B cell (primary cell): ENCODE measurements at regions not wholly inside any gene's neighbourhood (a gene's known extent, or its start where the extent isn't known, plus 50 kb on each side); places are given as distances from the start of the nearest gene placed in this dataset.

Experiments used
- EZH2 ChIP-seq: IDR thresholded peaks from 2 replicates; pipeline ENCODE4 v1.6.1; 2012; ENCODE audit warnings: borderline replicate concordance, low read depth, mild to moderate bottlenecking, moderate library complexity, low read length; ENCODE audit not compliant: insufficient read depth, poor library complexity, severe bottlenecking
- TF ChIP-seq, protein P1 (sequence below): fragments of 200-600 bp; IDR thresholded peaks from one replicate; pipeline ENCODE4 v1.8.0; 2022; ENCODE audit warnings: antibody characterized with exemption, mild to moderate bottlenecking

DNA sequence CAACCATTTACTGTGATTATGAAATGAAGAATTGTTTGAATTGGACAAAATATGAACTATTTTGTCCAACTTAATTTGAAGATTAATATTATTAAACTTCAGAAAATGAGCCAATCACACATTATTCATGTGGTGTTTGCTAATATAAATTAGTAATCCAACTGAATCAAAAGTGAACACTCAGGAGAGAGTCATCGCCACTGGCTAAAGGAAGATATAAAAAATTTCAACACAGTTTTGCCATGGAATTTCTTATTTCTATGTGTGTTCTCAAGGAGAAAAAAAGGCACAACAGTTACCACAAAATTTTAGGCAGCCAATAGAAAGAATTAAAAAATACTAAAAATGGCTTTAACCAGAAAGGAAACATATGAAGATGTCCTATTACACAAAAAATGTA is 2683.8 kb downstream of the PCDH9 start:
- TF ChIP-seq, protein P1, sequence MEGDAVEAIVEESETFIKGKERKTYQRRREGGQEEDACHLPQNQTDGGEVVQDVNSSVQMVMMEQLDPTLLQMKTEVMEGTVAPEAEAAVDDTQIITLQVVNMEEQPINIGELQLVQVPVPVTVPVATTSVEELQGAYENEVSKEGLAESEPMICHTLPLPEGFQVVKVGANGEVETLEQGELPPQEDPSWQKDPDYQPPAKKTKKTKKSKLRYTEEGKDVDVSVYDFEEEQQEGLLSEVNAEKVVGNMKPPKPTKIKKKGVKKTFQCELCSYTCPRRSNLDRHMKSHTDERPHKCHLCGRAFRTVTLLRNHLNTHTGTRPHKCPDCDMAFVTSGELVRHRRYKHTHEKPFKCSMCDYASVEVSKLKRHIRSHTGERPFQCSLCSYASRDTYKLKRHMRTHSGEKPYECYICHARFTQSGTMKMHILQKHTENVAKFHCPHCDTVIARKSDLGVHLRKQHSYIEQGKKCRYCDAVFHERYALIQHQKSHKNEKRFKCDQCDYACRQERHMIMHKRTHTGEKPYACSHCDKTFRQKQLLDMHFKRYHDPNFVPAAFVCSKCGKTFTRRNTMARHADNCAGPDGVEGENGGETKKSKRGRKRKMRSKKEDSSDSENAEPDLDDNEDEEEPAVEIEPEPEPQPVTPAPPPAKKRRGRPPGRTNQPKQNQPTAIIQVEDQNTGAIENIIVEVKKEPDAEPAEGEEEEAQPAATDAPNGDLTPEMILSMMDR, result no peak
- TF ChIP-seq EZH2, result no peak
